Neutrophil (primary cell): ENCODE measurements at regions not wholly inside any gene's neighbourhood (a gene's known extent, or its start where the extent isn't known, plus 50 kb on each side); places are given as distances from the start of the nearest gene placed in this dataset.

Experiments used
- H3K27ac ChIP-seq: fragments of 200-600 bp; sonication (generic); 2 replicates; pipeline ENCODE4 v1.5.1; 2016; ENCODE audit warnings: mild to moderate bottlenecking, moderate library complexity
- H3K27me3 ChIP-seq: fragments of 200-600 bp; sonication (generic); 2 replicates; pipeline ENCODE4 v1.6.0; 2016; ENCODE audit warnings: mild to moderate bottlenecking
- H3K36me3 ChIP-seq: fragments of 200-600 bp; sonication (generic); 2 replicates; pipeline ENCODE4 v1.5.1; 2017
- H3K4me1 ChIP-seq, 2 experiments: fragments of 200-600 bp in 1 of 2; sonication (generic) in 1 of 2; 1 replicate in 1 of 2; 2 replicates in 1 of 2; pipeline versions ENCODE4 v1.5.1 to v1.6.1; 2013 to 2016; ENCODE audit warnings: low read depth in 1 of 2, low read length in 1 of 2, mild to moderate bottlenecking in 1 of 2, moderate library complexity in 1 of 2; ENCODE audit not compliant: control insufficient read depth in 1 of 2, insufficient read depth in 1 of 2
- H3K4me3 ChIP-seq, 2 experiments: fragments of 200-600 bp in 1 of 2; sonication (generic) in 1 of 2; 1 replicate in 1 of 2; 2 replicates in 1 of 2; pipeline ENCODE4 v1.5.1; 2013 to 2016; ENCODE audit warnings: low read depth in 1 of 2, low read length in 1 of 2, mild to moderate bottlenecking in 1 of 2, moderate library complexity in 1 of 2
- H3K9me3 ChIP-seq: fragments of 200-600 bp; sonication (generic); 2 replicates; pipeline ENCODE4 v1.5.1; 2016
- TF ChIP-seq, protein P1 (sequence below): fragments of 200-600 bp; sonication (generic); IDR thresholded peaks from 2 replicates; pipeline ENCODE4 v1.5.1; 2016; ENCODE audit warnings: antibody characterized with exemption

DNA sequence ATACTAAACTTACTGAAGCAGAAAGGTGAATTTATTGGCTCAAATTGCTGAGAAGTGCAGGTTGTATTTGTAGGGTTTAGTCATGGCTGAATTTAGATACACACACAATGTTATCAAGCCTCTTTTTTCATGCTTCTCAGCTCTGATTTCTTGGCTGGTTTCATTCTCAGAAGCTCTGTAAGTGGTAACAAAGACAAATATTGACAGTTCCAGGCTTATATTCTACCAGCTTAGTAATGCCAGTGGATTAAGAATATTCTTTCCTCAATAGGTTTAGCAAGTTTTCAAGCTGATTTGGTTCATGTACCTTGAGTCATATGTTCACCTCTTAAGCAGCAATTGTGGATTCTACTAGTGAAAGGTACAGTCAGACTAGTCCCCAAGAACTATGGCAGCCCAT, 52.1 kb upstream of the PKIB start:
- TF ChIP-seq, protein P1, sequence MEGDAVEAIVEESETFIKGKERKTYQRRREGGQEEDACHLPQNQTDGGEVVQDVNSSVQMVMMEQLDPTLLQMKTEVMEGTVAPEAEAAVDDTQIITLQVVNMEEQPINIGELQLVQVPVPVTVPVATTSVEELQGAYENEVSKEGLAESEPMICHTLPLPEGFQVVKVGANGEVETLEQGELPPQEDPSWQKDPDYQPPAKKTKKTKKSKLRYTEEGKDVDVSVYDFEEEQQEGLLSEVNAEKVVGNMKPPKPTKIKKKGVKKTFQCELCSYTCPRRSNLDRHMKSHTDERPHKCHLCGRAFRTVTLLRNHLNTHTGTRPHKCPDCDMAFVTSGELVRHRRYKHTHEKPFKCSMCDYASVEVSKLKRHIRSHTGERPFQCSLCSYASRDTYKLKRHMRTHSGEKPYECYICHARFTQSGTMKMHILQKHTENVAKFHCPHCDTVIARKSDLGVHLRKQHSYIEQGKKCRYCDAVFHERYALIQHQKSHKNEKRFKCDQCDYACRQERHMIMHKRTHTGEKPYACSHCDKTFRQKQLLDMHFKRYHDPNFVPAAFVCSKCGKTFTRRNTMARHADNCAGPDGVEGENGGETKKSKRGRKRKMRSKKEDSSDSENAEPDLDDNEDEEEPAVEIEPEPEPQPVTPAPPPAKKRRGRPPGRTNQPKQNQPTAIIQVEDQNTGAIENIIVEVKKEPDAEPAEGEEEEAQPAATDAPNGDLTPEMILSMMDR, result no peak
- Histone ChIP-seq H3K27ac (no peak overlapping the region), H3K4me1 (no peaks in the 10 kb centered on the region), H3K9me3 (no peaks in the 10 kb centered on the region), H3K4me3 (no peak overlapping the region), H3K27me3 (no peaks in the 10 kb centered on the region), H3K36me3 (no peaks in the 10 kb centered on the region)
